Astrocyte of the cerebellum (primary cell): ENCODE measurements at regions not wholly inside any gene's neighbourhood (a gene's known extent, or its start where the extent isn't known, plus 50 kb on each side); places are given as distances from the start of the nearest gene placed in this dataset.
A peak's percentile ranks its signal among the peaks of the same experiment; 100 is the strongest.

Experiments used
- DNase-seq: peaks from one replicate; pipeline ENCODE4 v3.0.0-alpha.2; 2011; ENCODE audit warnings: low read depth
- H3K4me3 ChIP-seq: 2 replicates; pipeline ENCODE4 v1.5.1; 2011; ENCODE audit warnings: mild to moderate bottlenecking, low read depth, low read length, moderate library complexity
- CTCF ChIP-seq: IDR thresholded peaks from 2 replicates; pipeline ENCODE4 v1.5.1; 2012; ENCODE audit warnings: low read length, low read depth, moderate library complexity, mild to moderate bottlenecking; ENCODE audit errors: missing control alignments
- in situ Hi-C: cut with HindIII; loops from 2 replicates; pipeline ENCODE4 v1.10.0; 2017; ENCODE audit warnings: low sequenced_read_pairs

GRCh38 chr10:121310151-121310711 lies 288.0 kb downstream of the FGFR2 start:
- in situ Hi-C loops, result no loop called here
- no peak for TF ChIP-seq CTCF
- DNase-seq, result peak; percentile 62
- no peak overlapping the region for H3K4me3 ChIP-seq

GRCh38 chr10:121311812-121312443 lies 286.3 kb downstream of the FGFR2 start:
- no peak for DNase-seq
- in situ Hi-C loops, result no loop called here
- no peak overlapping the region for H3K4me3 ChIP-seq
- TF ChIP-seq CTCF, result no peak

DNA sequence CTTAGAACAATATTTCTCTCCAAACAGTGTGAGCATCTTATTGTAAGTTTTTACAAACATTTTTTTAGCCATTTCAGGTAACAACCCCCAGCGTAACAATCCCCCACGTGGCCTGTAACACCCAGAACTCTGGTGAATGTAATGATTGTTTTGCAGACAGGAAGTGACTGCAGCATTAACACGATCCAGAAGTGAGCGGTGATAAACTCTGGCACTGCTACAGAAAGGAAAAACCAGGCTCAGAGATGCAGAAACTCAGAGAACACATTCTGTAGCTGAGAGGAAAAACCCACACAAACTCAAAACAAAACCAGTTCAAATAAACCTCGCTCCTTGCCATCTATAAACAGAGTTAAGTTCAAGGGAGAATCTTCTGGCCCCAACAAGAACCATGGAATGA lies 285.7 kb downstream of the FGFR2 start:
- DNase-seq, result no peak
- no peak for TF ChIP-seq CTCF
- no peak overlapping the region for H3K4me3 ChIP-seq
- in situ Hi-C loops, result no loop called here

DNA sequence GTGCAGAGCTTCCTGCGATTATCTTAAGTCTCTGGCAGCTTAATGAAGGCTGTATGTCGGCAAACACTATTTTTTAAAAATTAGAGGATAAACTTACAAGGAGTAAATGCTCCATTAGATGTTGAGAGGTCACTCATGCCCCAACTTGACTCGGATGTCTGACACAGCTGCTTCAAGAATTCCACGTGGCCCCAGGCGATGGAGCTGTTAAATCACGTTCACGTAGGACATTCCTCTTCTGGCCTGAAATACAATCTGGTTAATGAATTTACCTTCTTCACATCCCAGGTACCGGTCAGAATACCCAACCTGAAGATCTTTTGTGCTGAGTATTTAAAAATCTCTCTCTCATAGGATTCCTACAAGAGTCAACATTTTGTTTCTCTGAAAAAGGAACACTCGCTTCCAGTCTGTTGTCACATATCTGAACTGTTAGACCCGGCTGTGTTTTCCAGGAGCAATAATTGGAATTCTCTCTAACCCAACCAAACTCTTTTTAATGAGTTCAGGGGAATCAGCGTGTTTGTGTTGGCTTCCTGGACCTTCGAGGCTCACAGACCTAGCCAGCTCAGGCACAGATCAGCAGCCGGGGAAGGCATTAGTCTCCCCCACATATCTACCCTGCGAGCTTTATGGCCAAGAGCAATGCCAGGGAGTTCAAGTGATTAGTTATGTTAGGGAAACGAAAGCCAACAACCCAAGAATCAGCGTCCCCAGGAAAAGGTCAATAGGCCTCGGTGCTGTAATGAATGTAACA lies 284.9 kb downstream of the FGFR2 start:
- H3K4me3 ChIP-seq, result no peak overlapping the region
- in situ Hi-C loops, result no loop called here
- TF ChIP-seq CTCF, result no peak
- no peak for DNase-seq

- TF ChIP-seq CTCF, result no peak
- in situ Hi-C loops, result no loop called here
- no peak for DNase-seq
- no peak overlapping the region for H3K4me3 ChIP-seq
These were observed 281.8 kb downstream of the FGFR2 start for GRCh38 chr10:121316432-121316831.

DNA sequence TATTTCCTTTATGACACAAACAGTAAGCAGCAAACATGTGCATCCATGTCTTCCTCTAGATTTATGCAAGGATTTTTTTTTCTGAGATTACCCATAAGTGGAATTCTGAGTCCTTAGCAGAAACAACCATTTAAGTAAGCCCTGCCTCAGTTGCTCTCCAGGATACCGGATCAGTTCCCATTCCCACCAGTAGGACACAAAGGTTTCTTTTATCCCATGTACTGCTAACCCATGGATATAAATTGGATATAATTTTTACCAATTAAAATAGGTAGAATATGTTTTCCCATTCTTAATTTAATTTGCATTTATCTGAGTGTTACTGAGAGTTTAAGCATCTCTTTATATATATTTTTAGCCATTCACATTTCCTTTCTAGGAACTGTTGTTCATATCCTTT lies 280.9 kb downstream of the FGFR2 start:
- in situ Hi-C loops, result no loop called here
- TF ChIP-seq CTCF, result no peak
- no peak for DNase-seq
- no peak overlapping the region for H3K4me3 ChIP-seq
